ENCODE measurements at regions not wholly inside any gene's neighbourhood (a gene's known extent, or its start where the extent isn't known, plus 50 kb on each side); places are given as distances from the start of the nearest gene placed in this dataset.
"Not testable (repeated sequence)": the region's sequence is repeated elsewhere in the genome, so short reads cannot be mapped to it uniquely, and the experiment has no call there.

DNA sequence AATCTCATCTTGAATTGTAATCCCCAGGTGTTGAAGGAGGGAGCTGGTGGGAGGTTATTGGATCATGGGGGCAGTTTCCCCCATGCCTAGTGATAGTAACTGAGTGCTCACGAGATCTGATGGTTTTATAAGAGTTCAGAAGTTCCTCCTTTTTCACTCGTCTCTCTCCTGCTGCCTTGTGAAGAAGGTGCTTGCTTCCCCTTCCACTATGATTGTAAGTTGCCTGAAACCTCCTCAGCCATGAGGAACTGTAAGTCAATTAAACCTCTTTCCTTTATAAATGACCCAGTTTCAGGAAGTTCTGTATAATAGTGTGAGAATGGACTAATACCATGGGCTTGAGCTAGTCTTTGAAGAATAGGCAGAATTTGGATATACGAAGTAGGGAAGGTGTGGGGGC, 113.9 kb downstream of the RIN2 start:
- H3K36me3 ChIP-seq (ENCODE audit: low read depth, missing control alignments): no peaks in the 10 kb centered on the region
- TF ChIP-seq CTCF (IDR thresholded peaks at IDR 0.05): no peak
- no peak for TF ChIP-seq POLR2A (IDR thresholded peaks at IDR 0.05)
- peaks cover 2% of the 10 kb centered on the region for H3K4me1 ChIP-seq
- no peak overlapping the region for H3K27ac ChIP-seq
- no peak for DNase-seq
- no peaks in the 10 kb centered on the region for H3K9me3 ChIP-seq
- 84 to 91% methylated on average over 3 of the region's 3 CpGs for WGBS, 2 donors
- intact Hi-C loops (cut with DNase I; ENCODE audit: low total_unique reads): no loop called here
- H3K27me3 ChIP-seq: no peaks in the 10 kb centered on the region
- no peak overlapping the region for H3K4me3 ChIP-seq

DNA sequence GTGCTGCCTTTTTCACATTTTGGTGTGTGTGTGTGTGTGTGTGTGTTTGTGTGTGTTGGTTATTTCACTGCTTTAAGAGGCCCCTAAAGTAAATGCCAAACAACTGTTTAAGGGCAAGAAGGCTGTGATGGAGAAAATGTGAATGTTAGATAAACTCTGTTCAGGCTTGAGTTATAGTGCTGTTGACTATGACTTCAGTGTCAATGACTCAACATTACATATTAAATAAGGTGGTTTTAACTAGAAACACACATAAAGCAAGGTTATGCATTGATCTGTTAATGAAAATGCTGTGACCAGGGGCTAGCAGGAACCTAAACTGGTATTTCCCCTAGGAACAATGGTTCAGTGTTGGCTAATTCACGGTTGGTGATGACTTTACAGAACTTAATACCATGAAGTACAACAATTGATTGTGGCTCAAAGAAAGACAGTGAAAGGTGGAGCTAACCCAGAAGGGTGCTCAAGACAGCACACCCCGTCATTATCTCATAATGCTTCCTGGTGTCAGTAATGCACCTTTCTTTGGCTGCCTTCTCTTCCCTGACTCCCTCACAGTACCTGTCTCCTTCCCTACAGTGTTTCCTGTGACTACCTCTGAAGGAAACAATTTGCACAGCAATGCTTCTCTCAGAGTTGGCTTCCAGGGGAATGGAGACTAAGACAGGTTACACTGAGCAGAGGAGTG, 116.1 kb downstream of the RIN2 start:
- 93 to 97% methylated on average over 2 of the region's 2 CpGs for WGBS, 2 donors
- H3K4me1 ChIP-seq: peaks cover 4% of the 10 kb centered on the region
- H3K9me3 ChIP-seq: no peaks in the 10 kb centered on the region
- no peak overlapping the region for H3K4me3 ChIP-seq
- DNase-seq: no peak
- H3K27me3 ChIP-seq: no peaks in the 10 kb centered on the region
- intact Hi-C loops (cut with DNase I; ENCODE audit: low total_unique reads): no loop called here
- H3K36me3 ChIP-seq (ENCODE audit: low read depth, missing control alignments): no peaks in the 10 kb centered on the region
- H3K27ac ChIP-seq: no peak overlapping the region
- TF ChIP-seq POLR2A (IDR thresholded peaks at IDR 0.05) (no peak), CTCF (IDR thresholded peaks at IDR 0.05) (no peak)

GRCh38 chr20:19875376-19876221, 117.5 kb downstream of the RIN2 start:
- peaks cover 4% of the 10 kb centered on the region for H3K4me1 ChIP-seq
- TF ChIP-seq POLR2A (IDR thresholded peaks at IDR 0.05) (no peak), CTCF (IDR thresholded peaks at IDR 0.05) (no peak)
- no peaks in the 10 kb centered on the region for H3K27me3 ChIP-seq
- no peak for DNase-seq
- no peaks in the 10 kb centered on the region for H3K36me3 ChIP-seq (ENCODE audit: low read depth, missing control alignments)
- intact Hi-C loops (cut with DNase I; ENCODE audit: low total_unique reads): no loop called here
- 50 to 59% methylated on average over 11 of the region's 11 CpGs for WGBS, 2 donors
- H3K4me3 ChIP-seq: no peak overlapping the region
- no peaks in the 10 kb centered on the region for H3K9me3 ChIP-seq
- H3K27ac ChIP-seq: peak overlapping the region in 1 of 2 donors; percentile 68

DNA sequence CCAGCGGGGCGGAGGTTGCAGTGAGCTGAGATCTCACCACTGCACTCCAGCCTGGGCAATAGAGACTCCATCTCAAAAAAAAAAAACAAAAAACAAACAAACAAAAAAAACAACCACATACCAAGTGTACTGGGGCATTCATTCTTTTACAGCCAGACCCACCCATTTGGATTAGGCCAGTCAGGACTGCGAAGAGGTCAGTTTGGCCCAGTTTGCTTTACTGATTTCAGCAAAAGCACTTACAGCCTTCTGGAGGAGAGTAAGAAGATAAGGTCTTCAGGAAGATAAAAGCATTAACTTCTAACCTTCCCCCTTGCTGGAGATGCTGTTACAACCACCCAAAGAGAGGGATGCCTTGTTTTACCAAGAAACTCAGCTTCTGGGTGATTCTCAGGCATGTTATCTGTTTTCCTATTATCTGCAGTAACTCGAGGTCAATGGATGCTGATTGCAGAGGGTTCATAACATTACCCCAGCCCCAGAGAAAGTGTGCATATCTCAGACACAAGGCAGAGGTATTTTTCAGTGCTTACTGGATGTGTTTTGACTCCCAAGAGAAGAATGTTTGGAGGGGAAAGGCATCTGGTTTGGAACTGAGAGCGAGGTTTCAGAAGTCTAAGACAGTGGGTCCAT, 118.9 kb downstream of the RIN2 start:
- H3K27ac ChIP-seq: peak overlapping the region; percentile 25 to 68
- H3K4me3 ChIP-seq: no peak overlapping the region
- H3K9me3 ChIP-seq: no peaks in the 10 kb centered on the region
- TF ChIP-seq POLR2A (IDR thresholded peaks at IDR 0.05) (no peak), CTCF (IDR thresholded peaks at IDR 0.05) (no peak)
- H3K4me1 ChIP-seq: peaks cover 4% of the 10 kb centered on the region
- no peaks in the 10 kb centered on the region for H3K27me3 ChIP-seq
- intact Hi-C loops (cut with DNase I; ENCODE audit: low total_unique reads): no loop called here
- 64 to 77% methylated on average over 5 of the region's 5 CpGs for whole genome bisulfite sequencing, 2 donors
- DNase-seq: no peak
- no peaks in the 10 kb centered on the region for H3K36me3 ChIP-seq (ENCODE audit: low read depth, missing control alignments)

GRCh38 chr20:19879874-19880255, 121.8 kb downstream of the RIN2 start:
- H3K4me1 ChIP-seq: not testable (repeated sequence)

More at GRCh38 chr20:19879874-19880255, 121.8 kb downstream of the RIN2 start:
- H3K27me3 ChIP-seq; H3K36me3 ChIP-seq (ENCODE audit: low read depth, missing control alignments); H3K27ac ChIP-seq; H3K4me3 ChIP-seq; H3K9me3 ChIP-seq; intact Hi-C loops (cut with DNase I; ENCODE audit: low total_unique reads); DNase-seq: not testable (repeated sequence)
- WGBS, 2 donors: 91 to 97% methylated on average over 4 of the region's 4 CpGs

Measured in testis (tissue), 2 donors.